HCT116 (cell line): ENCODE measurements at regions not wholly inside any gene's neighbourhood (a gene's known extent, or its start where the extent isn't known, plus 50 kb on each side); places are given as distances from the start of the nearest gene placed in this dataset.

Experiments
- ATAC-seq: fragments of 200-7000 bp; cut with Tn5 transposase; 2 replicates; pipeline ENCODE4 v1.9.1; 2020; ENCODE audit warnings: mild to moderate bottlenecking, moderate library complexity
- BruUV-seq: library from RNA; stranded (reverse); fragments of 400-500 nt; replicated peaks from 2 replicates; lab custom pipeline; 2021; lab: Mats Ljungman, UMichigan
- CTCF ChIA-PET: fragments of 300-600 bp; sonication (Branson Sonifier 250); formaldehyde crosslinking; loops from one replicate; lab custom pipeline; 2021; ENCODE audit warnings: antibody characterized with exemption; lab: Charles Lee
- POLR2A ChIA-PET: fragments of 300-600, 350-600 bp; sonication (Branson Sonifier 250); formaldehyde crosslinking; loops from one replicate; lab custom pipeline; 2021; ENCODE audit warnings: antibody characterized with exemption; lab: Charles Lee
- RAD21 ChIA-PET, 2 experiments: fragments of 300-600 bp; sonication (Branson Sonifier 250); formaldehyde crosslinking; loops; one replicate each; lab custom pipeline; 2023; ENCODE audit warnings: low total read pairs in 2 of 2; ENCODE audit not compliant: uncharacterized antibody in 2 of 2, unreplicated experiment in 2 of 2, low non-redundant PET in 1 of 2; lab: Charles Lee
- DNase-seq: peaks from one replicate; pipeline ENCODE4 v3.0.0-alpha.2; 2010; ENCODE audit warnings: low read depth, low spot score
- H2AFZ ChIP-seq: fragments of 200-600 bp; shearing (Covaris generic), sonication (generic); 2 replicates; pipeline ENCODE4 v1.6.1; 2017; ENCODE audit warnings: low read depth, mixed run types, mixed read lengths, antibody characterized with exemption, low read length; ENCODE audit not compliant: poor library complexity, severe bottlenecking
- H3K27ac ChIP-seq: 2 replicates; pipeline ENCODE4 v1.5.1; 2012; ENCODE audit warnings: low read depth, low read length
- H3K27me3 ChIP-seq: fragments of 200-600 bp; sonication (generic); 2 replicates; pipeline ENCODE4 v1.6.1; 2016; ENCODE audit warnings: mixed run types, low read length, mixed read lengths; ENCODE audit not compliant: insufficient read depth
- H3K36me3 ChIP-seq, 2 experiments: fragments of 200-500 bp in 1 of 2; fragments of 200-600 bp in 1 of 2; sonication (Bioruptor generic) in 1 of 2; sonication (generic) in 1 of 2; 2 replicates each; pipeline versions ENCODE4 v1.5.1 to v1.6.1; 2014 to 2016; ENCODE audit warnings: low read length in 2 of 2, inconsistent platforms in 1 of 2, mixed read lengths in 1 of 2, mixed run types in 1 of 2; ENCODE audit not compliant: insufficient read depth in 2 of 2, control insufficient read depth in 1 of 2
- H3K4me1 ChIP-seq, 2 experiments: fragments of 200-600 bp in 1 of 2; sonication (generic) in 1 of 2; 2 replicates each; pipeline versions ENCODE4 v1.5.1 to v1.6.1; 2012 to 2017; ENCODE audit warnings: low read length in 2 of 2, inconsistent platforms in 1 of 2, mild to moderate bottlenecking in 1 of 2, mixed read lengths in 1 of 2, mixed run types in 1 of 2, moderate library complexity in 1 of 2; ENCODE audit not compliant: insufficient read depth in 2 of 2, control insufficient read depth in 1 of 2
- H3K4me2 ChIP-seq: fragments of 200-600 bp; sonication (generic); 2 replicates; pipeline ENCODE4 v1.6.1; 2017; ENCODE audit warnings: mixed run types, low read length, mixed read lengths
- H3K4me3 ChIP-seq, 2 experiments: fragments of 200-600 bp in 1 of 2; sonication (generic) in 1 of 2; replicated peaks in 1 of 2; 2 replicates each; pipeline ENCODE4 v1.5.1; 2011 to 2016; ENCODE audit warnings: low read length in 2 of 2, control low read depth in 1 of 2, low read depth in 1 of 2, mild to moderate bottlenecking in 1 of 2, mixed read lengths in 1 of 2, mixed run types in 1 of 2
- H3K79me2 ChIP-seq: fragments of 200-600 bp; sonication (generic); 2 replicates; pipeline ENCODE4 v1.6.1; 2017; ENCODE audit warnings: mild to moderate bottlenecking, mixed run types, low read length, moderate library complexity, mixed read lengths; ENCODE audit not compliant: insufficient read depth
- H3K9ac ChIP-seq: fragments of 200-600 bp; sonication (generic); 2 replicates; pipeline ENCODE4 v1.6.1; 2016; ENCODE audit warnings: low read length, mixed read lengths
- H3K9me2 ChIP-seq: fragments of 200-600 bp; sonication (generic), shearing (Covaris generic); 2 replicates; pipeline ENCODE4 v1.6.1; 2017; ENCODE audit warnings: mixed run types, mild to moderate bottlenecking, moderate library complexity; ENCODE audit not compliant: insufficient read depth
- H3K9me3 ChIP-seq, 2 experiments: fragments of 200-500 bp in 1 of 2; fragments of 200-600 bp in 1 of 2; sonication (Bioruptor generic) in 1 of 2; sonication (generic) in 1 of 2; 2 replicates each; pipeline ENCODE4 v1.6.1; 2014 to 2017; ENCODE audit warnings: low read length in 2 of 2, mixed read lengths in 2 of 2, inconsistent platforms in 1 of 2, low read depth in 1 of 2, mild to moderate bottlenecking in 1 of 2, mixed run types in 1 of 2, moderate library complexity in 1 of 2; ENCODE audit not compliant: control insufficient read depth in 1 of 2, insufficient read depth in 1 of 2
- H4K20me1 ChIP-seq: fragments of 200-600 bp; sonication (generic), shearing (Covaris generic); 2 replicates; pipeline ENCODE4 v1.6.1; 2017; ENCODE audit warnings: mixed run types, mild to moderate bottlenecking, moderate library complexity; ENCODE audit not compliant: insufficient read depth
- ELF1 ChIP-seq: IDR thresholded peaks from 2 replicates; pipeline ENCODE4 v1.6.1; 2012; ENCODE audit warnings: low read depth, borderline replicate concordance
- EZH2 ChIP-seq: fragments of 200-600 bp; sonication (generic); IDR thresholded peaks from 2 replicates; pipeline ENCODE4 v1.6.1; 2017; ENCODE audit warnings: antibody characterized with exemption, mixed run types
- JUND ChIP-seq: IDR thresholded peaks from 2 replicates; pipeline ENCODE4 v1.6.1; 2012
- MAX ChIP-seq: IDR thresholded peaks from 2 replicates; pipeline ENCODE4 v1.6.1; 2012
- POLR2A ChIP-seq: IDR thresholded peaks from 2 replicates; pipeline ENCODE4 v1.7.0; 2011; ENCODE audit warnings: borderline replicate concordance; ENCODE audit not compliant: insufficient read depth, insufficient read length; ENCODE audit errors: extremely low read depth
- POLR2AphosphoS5 ChIP-seq: IDR thresholded peaks from 2 replicates; pipeline ENCODE4 v1.6.1; 2011; ENCODE audit warnings: mild to moderate bottlenecking, low read depth, low read length, moderate library complexity
- REST ChIP-seq: IDR thresholded peaks from 2 replicates; pipeline ENCODE4 v1.6.1; 2012; ENCODE audit warnings: low read depth
- SIN3A ChIP-seq: IDR thresholded peaks from 2 replicates; pipeline ENCODE4 v1.6.1; 2012; ENCODE audit warnings: low read depth
- SP1 ChIP-seq: IDR thresholded peaks from 2 replicates; pipeline ENCODE4 v1.6.1; 2012; ENCODE audit warnings: low read depth
- SRF ChIP-seq: IDR thresholded peaks from 2 replicates; pipeline ENCODE4 v1.6.1; 2012; ENCODE audit warnings: low read depth
- TCF7L2 ChIP-seq: IDR thresholded peaks from 2 replicates; pipeline ENCODE4 v1.7.0; 2011; ENCODE audit warnings: borderline replicate concordance, inconsistent platforms; ENCODE audit not compliant: insufficient read depth, insufficient read length; ENCODE audit errors: extremely low read depth
- YY1 ChIP-seq: IDR thresholded peaks from 2 replicates; pipeline ENCODE4 v1.6.1; 2011; ENCODE audit warnings: low read length, low read depth, moderate library complexity, mild to moderate bottlenecking; ENCODE audit not compliant: insufficient replicate concordance; ENCODE audit errors: extremely low read depth
- ZBTB33 ChIP-seq: IDR thresholded peaks from 2 replicates; pipeline ENCODE4 v1.6.1; 2011; ENCODE audit warnings: mild to moderate bottlenecking, low read length, moderate library complexity; ENCODE audit not compliant: insufficient replicate concordance; ENCODE audit errors: extremely low read depth
- intact Hi-C: fragments of 100-400 bp; cut with micrococcal nuclease; formaldehyde crosslinking; loops from 2 replicates; pipeline ENCODE4 v1.10.0; 2022

- ChIA-PET RAD21 (no interaction called here), POLR2A (no interaction called here)
- no TSS peak for BruUV-seq
- Histone ChIP-seq H3K9me3 (no peaks in the 10 kb centered on the region), H3K27ac (no peak overlapping the region), H3K79me2 (no peaks in the 10 kb centered on the region), H3K9me2 (no peaks in the 10 kb centered on the region)
- intact Hi-C loops, result no loop called here
- no peak for DNase-seq
- TF ChIP-seq SIN3A (no peak), EZH2 (no peak), SP1 (no peak), JUND (no peak), ZBTB33 (no peak), YY1 (no peak), ELF1 (no peak), MAX (no peak), POLR2AphosphoS5 (no peak), SRF (no peak), POLR2A (no peak), TCF7L2 (no peak), REST (no peak)
- TF ChIP-seq, all 23 proteins: peak for 0
- no peak for ATAC-seq
- Histone ChIP-seq H3K4me1 (no peaks in the 10 kb centered on the region), H3K4me3 (no peak overlapping the region), H4K20me1 (no peaks in the 10 kb centered on the region), H2AFZ (no peak overlapping the region), H3K9ac (no peak overlapping the region), H3K36me3 (no peaks in the 10 kb centered on the region), H3K27me3 (no peaks in the 10 kb centered on the region), H3K4me2 (no peak overlapping the region)
- CTCF ChIA-PET, result no interaction called here
Measured at GRCh38 chr12:84172823-84173424, 739.7 kb downstream of the SLC6A15 start.
